ENCODE measurements at regions not wholly inside any gene's neighbourhood (a gene's known extent, or its start where the extent isn't known, plus 50 kb on each side); places are given as distances from the start of the nearest gene placed in this dataset.

- TF ChIP-seq ZNF609 (CRISPR knock-in tag; IDR thresholded peaks at IDR 0.05; ENCODE audit: borderline replicate concordance), result peak; percentile 29; the same call in 1 of the 2 replicates
- no peak for TF ChIP-seq ZNF670 (CRISPR knock-in tag; IDR thresholded peaks at IDR 0.05; ENCODE audit: borderline replicate concordance)
- TF ChIP-seq TBX3 (IDR thresholded peaks at IDR 0.05; ENCODE audit: borderline replicate concordance), result no peak
- TF ChIP-seq RARA (CRISPR knock-in tag; IDR thresholded peaks at IDR 0.05), result peak; percentile 68
- TF ChIP-seq, protein P1, sequence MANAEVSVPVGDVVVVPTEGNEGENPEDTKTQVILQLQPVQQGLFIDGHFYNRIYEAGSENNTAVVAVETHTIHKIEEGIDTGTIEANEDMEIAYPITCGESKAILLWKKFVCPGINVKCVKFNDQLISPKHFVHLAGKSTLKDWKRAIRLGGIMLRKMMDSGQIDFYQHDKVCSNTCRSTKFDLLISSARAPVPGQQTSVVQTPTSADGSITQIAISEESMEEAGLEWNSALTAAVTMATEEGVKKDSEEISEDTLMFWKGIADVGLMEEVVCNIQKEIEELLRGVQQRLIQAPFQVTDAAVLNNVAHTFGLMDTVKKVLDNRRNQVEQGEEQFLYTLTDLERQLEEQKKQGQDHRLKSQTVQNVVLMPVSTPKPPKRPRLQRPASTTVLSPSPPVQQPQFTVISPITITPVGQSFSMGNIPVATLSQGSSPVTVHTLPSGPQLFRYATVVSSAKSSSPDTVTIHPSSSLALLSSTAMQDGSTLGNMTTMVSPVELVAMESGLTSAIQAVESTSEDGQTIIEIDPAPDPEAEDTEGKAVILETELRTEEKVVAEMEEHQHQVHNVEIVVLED (CRISPR knock-in tag; IDR thresholded peaks at IDR 0.05; ENCODE audit: borderline replicate concordance), result no peak
- TF ChIP-seq NFIC (IDR thresholded peaks at IDR 0.05; ENCODE audit: low read length), result peak; percentile 77
- TF ChIP-seq, protein P2, sequence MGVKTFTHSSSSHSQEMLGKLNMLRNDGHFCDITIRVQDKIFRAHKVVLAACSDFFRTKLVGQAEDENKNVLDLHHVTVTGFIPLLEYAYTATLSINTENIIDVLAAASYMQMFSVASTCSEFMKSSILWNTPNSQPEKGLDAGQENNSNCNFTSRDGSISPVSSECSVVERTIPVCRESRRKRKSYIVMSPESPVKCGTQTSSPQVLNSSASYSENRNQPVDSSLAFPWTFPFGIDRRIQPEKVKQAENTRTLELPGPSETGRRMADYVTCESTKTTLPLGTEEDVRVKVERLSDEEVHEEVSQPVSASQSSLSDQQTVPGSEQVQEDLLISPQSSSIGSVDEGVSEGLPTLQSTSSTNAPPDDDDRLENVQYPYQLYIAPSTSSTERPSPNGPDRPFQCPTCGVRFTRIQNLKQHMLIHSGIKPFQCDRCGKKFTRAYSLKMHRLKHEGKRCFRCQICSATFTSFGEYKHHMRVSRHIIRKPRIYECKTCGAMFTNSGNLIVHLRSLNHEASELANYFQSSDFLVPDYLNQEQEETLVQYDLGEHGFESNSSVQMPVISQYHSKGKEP (CRISPR knock-in tag; IDR thresholded peaks at IDR 0.05), result no peak
- no peak for TF ChIP-seq PCBP2 (optimal IDR thresholded peaks at IDR 0.05; ENCODE audit: low read depth, low read length, poor library complexity, severe bottlenecking)
- TF ChIP-seq, protein P3, sequence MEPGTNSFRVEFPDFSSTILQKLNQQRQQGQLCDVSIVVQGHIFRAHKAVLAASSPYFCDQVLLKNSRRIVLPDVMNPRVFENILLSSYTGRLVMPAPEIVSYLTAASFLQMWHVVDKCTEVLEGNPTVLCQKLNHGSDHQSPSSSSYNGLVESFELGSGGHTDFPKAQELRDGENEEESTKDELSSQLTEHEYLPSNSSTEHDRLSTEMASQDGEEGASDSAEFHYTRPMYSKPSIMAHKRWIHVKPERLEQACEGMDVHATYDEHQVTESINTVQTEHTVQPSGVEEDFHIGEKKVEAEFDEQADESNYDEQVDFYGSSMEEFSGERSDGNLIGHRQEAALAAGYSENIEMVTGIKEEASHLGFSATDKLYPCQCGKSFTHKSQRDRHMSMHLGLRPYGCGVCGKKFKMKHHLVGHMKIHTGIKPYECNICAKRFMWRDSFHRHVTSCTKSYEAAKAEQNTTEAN (CRISPR knock-in tag; conservative IDR thresholded peaks at IDR 0.05), result no peak
- TF ChIP-seq RXRB (CRISPR knock-in tag; IDR thresholded peaks at IDR 0.05; ENCODE audit: borderline replicate concordance), result 0 out of 2 replicates have a peak, but pooled peaks have one; percentile 29
- peak; percentile 69 for TF ChIP-seq ARID3A (IDR thresholded peaks at IDR 0.05; ENCODE audit: low read depth, low read length)
- no peak for TF ChIP-seq HIVEP1 (CRISPR knock-in tag; IDR thresholded peaks at IDR 0.05)
- TF ChIP-seq SUZ12 (IDR thresholded peaks at IDR 0.05; ENCODE audit: low read depth, low read length), result no peak
- TF ChIP-seq ZNF552 (CRISPR knock-in tag; IDR thresholded peaks at IDR 0.05; ENCODE audit: borderline replicate concordance), result no peak
- TF ChIP-seq NONO (IDR thresholded peaks at IDR 0.05), result no peak
- TF ChIP-seq NONO (CRISPR knock-in tag; conservative IDR thresholded peaks at IDR 0.05), result no peak
- peak; percentile 85; the same call in 1 of the 2 replicates for TF ChIP-seq SOX5 (CRISPR knock-in tag; IDR thresholded peaks at IDR 0.05; ENCODE audit: borderline replicate concordance)
- peak; percentile 47; the same call in 1 of the 2 replicates for TF ChIP-seq ELF3 (CRISPR knock-in tag; IDR thresholded peaks at IDR 0.05)
These were observed 52.5 kb upstream of the OTOL1 start (continued) for GRCh38 chr3:161443921-161444693.

All from HepG2 (cell line).